Stimulated activated CD8-positive, alpha-beta memory T cell treated with anti-CD3 and anti-CD28 coated beads, Interleukin-4, amount 100 ng/mL, for 4 hours (primary cell): ENCODE measurements at regions not wholly inside any gene's neighbourhood (a gene's known extent, or its start where the extent isn't known, plus 50 kb on each side); places are given as distances from the start of the nearest gene placed in this dataset.
"Not testable (repeated sequence)": the region's sequence is repeated elsewhere in the genome, so short reads cannot be mapped to it uniquely, and the experiment has no call there.

ENCODE experiments used
- DNase-seq, 2 donors: peaks; one replicate each; pipeline ENCODE4 v3.0.0-alpha.2; 2020; ENCODE audit warnings: low read depth in 2 of 2, low spot score in 1 of 2

DNA sequence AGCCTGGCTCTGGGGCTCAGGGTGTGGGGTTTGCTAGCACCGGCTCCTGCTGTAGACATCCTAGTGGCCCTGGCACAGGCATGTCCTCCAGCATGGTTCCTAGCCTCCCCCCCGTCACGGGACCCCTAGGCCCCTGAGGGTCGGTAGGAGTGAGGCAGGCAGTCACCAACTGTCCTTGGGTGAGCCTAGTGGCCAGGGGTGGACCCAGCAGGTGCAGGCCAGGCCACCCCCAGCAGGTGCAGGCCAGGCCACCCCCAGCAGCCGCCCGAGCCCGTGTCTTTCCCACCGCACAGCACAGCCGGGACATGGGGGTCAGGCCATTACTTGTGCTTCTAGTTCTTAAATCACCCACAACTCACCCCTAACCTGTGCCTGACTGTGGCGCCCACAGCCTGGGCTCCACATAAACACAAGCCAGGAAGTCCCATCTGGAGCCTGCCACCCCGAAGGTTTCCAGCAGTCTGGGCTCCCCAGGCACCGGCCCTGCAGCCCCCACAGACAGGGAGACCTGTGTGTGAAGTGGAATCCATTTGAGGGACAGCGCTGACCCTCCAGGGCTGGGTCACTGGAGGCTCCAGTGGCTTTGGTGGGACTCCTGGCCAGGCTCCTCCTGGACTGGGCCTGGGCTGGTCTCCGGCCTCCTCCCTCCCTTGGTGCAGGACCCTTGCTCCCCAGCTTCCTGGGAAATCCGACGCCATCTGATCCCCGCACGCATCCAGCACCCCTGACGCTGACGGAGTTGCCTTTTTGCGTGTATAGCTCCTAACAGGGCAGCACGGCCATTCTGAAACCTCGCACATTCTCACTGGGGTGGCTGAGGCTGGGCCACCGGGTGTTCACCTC, 114.1 kb upstream of the LPCAT1 start:
- no peak for DNase-seq

DNA sequence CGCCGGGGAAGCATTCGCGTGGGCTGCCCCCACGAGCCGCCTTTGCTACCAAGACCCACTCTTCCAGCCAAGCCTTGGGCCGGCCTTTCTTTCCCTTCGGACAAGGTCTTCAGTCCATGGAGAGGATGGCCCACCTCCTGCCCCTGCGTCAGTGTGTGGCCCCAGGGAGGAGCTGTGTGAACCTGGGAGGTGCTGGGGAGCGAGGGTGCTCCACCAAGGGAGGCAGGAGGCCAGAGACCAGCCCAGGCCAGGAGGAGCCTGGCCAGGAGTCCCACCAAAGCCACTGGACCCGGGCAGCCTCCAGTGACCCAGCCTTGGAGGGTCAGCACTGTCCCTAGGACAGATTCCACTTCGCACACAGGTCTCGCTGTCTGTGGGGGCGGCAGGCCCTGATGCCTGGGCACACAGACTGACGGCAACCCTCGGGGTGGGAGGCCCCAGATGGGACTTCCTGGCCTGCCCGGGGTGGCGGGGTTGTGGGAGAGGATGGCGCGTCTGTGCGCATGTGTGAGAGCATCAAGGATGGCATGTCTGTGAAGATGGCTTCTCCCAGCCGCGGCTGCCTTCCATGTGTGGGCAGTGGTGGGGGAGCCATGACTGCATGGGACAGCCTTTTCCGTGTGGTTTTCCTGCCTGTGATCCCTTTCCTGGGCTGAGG, 113.3 kb upstream of the LPCAT1 start:
- no peak for DNase-seq

DNA sequence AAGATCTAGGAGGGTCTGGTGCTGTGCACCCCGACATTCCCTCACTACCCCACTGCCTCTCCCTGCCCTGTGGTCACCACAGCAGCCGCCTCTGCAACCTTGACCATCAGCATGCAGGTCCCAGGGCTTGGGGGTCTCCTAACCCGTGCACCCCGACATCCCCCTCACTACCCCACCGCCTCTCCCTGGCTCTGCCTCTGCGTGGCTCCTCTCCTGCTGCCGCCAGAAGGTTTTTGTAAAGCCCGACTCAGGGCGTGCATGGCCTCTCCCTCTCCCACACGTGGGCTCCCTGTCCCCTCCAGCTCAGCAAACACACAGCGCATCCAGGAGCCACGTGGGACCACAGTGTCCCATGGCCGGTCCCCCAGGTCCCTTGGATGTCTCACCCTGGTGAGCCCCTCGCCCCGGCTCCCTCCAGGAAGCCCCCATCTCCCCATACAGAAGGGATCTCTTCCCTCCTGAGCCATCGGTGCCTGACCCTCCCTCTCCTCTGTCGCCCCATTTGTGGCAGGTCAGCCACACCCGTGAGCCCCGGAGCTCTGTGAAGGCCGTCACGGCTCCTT, 112.5 kb upstream of the LPCAT1 start:
- not testable (repeated sequence) for DNase-seq

DNA sequence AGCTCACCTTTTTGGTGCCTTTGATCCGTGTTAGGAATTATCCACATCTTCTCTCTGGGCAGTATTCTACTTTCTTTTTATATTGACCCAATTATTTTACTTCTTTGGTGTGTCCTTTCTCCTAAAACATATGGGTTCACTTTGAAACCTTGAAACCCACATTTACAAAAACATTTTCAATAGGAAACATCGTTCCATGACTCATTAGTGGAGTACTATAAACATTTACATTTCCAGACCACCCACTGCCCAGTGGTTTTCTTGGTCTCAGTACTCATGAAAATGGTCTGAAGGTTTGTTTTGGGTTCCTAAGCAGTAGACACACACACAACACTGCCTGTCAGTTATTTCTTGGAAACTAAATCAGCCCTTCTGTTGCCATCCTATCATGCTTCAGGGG, 111.7 kb upstream of the LPCAT1 start:
- not testable (repeated sequence) for DNase-seq

DNA sequence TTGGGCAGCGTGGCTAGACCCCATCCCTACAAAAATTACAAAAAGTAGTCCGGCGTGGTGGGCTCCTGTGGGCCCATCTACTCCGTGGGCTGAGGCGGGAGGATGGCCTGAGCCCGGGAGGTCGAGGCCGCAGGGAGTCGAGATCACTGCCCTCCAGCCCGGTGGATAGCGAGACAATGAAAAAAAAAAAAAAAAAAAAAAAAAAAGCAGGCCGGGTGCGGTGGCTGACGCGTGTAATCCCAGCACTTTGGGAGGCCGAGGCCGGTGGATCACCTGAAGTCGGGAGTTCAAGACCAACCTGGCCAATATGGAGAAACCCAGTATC, 110.5 kb upstream of the LPCAT1 start:
- DNase-seq, result no peak

DNA sequence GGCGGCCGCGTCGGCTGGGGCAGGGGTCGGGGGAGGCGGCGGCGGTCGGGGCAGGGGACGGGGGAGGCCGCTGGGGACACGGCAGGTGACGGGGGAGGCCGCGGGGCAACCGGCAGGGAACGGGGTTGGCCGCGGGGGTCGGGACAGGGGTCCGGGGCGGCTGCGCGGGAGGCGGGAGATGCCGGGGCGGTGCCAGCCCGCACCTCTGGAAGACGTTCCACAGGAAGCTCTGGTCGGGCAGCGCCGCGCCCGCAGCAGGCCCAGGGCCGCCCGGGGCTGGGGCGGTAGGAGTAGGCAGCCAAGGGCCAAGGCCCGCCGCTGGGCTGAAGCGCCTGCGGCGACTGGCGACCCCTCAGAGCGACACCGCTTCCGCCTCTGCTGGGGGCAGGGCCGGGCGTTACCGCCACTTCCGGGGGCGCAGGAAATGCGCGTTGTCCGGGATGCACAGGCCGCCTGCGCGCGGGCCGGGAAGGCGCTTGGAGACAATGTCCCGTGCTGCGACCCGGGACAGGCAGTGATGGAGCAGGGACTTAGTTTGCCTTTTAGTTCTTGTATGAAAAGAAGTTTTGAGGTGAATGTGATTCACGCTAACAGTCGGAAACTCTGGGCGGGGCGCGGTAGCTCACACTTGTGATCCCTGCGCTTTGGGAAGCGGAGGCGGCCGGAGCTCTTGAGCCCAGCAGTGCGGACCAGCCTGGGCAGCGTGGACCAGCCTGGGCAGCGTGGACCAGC, 110.0 kb upstream of the LPCAT1 start:
- DNase-seq, result peak; percentile 42 to 61

DNA sequence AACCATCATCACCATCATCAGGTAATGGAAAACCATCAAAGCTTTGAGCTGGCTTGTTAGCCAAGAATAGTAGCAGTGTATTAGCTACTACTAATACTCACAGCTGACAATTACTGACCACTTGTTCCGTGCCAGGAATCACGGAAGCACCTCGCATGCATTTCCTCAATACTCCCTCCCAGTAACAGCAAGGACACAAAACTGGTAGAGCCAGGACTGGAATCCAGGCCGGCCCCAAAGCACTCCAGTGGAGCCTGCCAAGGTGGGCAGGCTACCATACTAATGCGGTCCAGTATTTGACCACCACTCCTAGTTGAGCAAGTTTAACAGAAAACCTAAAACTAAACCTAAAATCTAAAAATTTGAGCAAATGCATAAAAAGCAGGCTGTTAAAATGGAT, 107.2 kb upstream of the LPCAT1 start:
- DNase-seq, result not testable (repeated sequence)

DNA sequence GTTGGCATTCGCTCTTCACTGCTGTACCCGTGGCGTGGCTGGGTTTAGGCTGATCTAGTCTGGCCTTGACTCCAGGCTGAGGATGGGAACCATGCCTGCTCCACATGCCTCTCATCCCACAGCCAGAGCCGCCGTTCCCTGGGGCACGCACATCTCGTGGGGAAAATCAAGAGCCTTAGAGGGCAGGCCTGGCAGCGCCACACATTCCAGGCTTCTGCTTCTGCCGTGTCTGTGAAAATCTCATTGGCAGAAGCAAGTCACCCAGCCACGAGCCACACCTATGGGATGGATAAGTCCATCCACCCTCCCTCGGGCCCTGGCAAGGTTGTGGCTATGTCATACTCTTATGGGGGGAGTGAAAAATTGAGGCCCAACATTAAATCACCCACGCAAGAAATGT, 102.6 kb upstream of the LPCAT1 start:
- DNase-seq, result not testable (repeated sequence)

DNA sequence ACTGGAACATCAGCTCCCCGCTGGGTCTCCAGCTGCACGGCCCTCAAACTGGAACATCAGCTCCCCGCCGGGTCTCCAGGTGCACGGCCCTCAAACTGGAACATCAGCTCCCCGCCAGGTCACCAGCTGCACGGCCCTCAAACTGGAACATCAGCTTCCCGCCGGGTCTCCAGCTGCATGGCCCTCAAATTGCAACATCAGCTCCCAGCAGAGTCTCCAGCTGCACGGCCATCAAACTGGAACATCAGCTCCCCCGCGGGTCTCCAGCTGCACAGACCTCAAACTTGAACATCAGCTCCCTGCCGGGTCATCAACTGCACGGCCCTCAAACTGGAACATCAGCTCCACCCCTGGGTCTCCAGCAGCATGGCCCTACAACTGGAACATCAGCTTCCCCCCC, 95.8 kb upstream of the LPCAT1 start:
- not testable (repeated sequence) for DNase-seq

DNA sequence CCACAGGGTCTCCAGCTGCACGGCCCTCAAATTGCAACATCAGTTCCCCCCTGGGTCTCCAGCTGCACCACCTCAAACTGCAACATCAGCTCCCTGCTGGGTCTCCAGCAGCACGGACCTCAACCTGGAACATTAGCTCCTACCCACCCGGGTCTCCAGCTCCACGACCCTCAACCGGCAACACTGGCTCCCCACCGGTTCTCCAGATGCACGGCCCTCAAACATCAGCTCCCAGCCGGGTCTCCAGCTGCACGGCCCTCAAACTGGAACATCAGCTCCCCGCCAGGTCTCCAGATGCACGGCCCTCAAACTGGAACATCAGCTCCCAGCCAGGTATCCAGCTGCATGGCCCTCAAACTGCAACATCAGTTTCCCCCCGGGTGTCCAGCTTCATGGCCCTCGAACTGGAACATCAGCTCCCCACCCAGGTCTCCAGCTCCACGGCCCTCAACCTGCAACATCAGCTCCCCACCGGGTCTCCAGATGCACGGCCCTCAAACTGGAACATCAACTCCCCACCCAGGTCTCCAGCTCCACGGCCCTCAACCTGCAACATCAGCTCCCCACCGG, 94.6 kb upstream of the LPCAT1 start:
- DNase-seq, result not testable (repeated sequence)

DNA sequence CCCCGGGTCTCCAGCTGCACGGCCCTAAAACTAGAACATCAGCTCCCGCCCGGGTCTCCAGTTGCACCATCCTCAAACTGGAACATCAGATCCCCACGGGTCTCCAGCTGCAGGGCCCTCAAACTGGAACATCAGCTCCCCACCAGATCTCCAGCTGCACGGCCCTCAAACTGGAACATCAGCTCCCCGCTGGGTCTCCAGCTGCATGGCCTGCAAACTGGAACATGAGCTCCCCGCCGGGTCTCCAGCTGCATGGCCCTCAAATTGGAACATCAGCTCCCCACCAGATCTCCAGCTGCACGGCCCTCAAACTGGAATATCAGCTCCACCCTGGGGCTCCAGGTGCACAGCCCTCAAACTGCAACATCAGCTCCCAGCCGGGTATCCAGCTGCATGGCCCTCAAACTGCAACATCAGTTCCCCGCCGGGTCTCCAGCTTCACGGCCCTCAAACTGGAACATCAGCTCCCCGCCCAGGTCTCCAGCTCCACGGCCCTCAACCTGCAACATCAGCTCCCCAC, 93.5 kb upstream of the LPCAT1 start:
- not testable (repeated sequence) for DNase-seq

DNA sequence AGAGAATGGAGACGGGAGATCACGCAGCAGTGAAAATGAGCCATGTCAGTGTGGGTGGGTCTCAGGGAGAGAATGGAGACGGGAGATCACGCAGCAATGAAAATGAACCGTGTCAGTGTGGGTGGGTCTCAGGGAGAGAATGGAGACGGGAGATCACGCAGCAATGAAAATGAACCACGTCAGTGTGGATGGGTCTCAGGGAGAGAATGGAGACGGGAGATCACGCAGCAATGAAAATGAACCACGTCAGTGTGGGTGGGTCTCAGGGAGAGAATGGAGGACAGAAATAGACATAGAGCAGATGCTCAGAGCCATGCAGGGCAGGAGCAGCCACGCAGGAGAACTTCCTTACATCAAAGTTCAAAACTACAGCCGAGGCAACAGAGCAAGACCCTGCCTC, 89.8 kb upstream of the LPCAT1 start:
- DNase-seq, result not testable (repeated sequence)

DNA sequence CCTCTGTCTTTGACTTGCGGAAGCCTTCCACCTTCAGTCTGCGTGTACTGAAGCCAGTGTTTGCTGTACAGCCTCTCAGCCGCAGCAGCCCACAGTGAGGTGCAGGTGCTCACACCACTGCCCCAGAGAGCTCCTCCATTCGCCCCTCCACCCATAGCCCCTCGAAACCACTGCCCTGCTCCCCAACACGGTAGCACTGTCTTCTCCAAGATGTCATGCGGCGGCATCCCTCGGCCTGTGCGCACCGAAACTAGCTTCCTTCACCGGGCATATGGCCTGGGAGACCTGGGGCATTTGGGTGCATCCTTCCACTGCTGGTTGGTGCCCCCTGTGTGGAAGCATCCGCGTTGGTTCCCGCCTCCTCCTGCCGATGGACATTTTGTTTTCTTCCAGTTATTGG, 86.8 kb upstream of the LPCAT1 start:
- DNase-seq, result not testable (repeated sequence)

DNA sequence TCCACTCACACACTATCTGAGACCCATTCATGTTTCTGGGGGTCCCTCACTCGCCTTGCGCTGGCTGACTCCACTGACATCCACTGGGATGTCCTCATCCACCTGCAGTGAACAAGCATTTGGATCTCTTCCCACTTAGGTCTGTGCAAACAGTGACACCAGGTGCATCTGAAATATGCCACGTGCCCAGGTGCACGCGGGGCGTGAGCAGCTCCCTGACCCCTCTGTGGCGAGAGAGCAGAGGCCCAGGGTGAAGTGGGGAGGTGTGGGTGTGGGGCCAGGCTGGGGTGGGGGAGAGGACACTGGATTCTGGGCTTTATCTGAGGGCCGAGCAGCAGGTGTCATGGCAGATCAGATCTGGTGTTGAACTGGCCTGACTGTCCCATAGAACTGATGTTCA, 85.4 kb upstream of the LPCAT1 start:
- not testable (repeated sequence) for DNase-seq

DNA sequence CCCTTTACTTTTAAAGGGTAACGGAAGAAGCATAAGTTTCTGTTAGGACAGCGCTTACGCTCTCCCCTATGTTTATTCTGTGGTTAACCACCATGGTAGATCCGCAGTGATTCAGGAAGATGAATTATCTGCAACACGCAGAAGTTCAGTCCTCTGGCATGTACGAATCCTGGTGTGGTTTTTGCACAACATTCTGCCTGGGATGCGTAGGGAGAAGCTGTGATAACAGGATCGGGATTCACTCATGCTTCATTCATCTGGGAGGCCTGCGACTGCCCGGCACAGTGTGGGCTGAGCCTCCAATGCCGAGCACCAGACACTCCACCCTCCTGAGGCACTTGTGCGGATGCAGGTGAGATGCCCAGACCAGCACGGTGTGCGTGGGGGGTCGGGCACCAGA, 84.6 kb upstream of the LPCAT1 start:
- not testable (repeated sequence) for DNase-seq

DNA sequence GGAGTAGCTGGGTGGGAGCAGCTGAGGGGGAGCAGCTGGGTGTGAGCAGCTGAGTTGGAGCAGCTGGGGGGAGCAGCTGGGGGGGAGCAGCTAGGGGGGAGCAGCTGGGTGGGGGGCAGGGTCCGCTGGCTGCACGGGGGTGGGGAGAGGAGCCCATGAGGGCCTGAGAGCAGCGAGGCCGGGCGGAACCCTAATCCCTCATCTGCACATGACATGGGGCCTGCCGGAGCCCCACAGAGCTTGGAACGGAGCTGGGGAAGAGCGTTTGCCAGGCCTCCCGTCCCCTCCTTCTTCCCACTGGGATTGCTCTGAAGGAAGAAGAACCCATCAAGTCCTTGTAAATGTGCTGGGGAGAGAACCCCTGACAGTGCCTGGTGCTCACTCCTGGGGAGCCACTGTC, 83.2 kb upstream of the LPCAT1 start:
- not testable (repeated sequence) for DNase-seq

DNA sequence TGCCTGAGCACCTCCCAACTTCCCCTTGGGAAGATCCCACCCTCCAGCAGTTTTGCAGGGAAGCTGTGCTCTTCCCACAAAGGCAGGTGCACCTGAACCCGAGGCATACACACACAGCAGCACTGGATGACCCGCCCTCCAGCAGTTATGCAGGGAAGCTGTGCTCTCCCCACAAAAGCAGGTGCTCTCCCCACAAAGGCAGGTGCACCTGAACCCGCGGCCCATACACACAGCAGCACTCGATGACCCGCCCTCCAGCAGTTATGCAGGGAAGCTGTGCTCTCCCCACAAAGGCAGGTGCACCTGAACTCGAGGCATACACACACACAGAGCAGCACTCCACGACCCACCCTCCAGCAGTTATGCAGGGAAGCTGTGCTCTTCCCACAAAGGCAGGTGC, 80.2 kb upstream of the LPCAT1 start:
- not testable (repeated sequence) for DNase-seq

DNA sequence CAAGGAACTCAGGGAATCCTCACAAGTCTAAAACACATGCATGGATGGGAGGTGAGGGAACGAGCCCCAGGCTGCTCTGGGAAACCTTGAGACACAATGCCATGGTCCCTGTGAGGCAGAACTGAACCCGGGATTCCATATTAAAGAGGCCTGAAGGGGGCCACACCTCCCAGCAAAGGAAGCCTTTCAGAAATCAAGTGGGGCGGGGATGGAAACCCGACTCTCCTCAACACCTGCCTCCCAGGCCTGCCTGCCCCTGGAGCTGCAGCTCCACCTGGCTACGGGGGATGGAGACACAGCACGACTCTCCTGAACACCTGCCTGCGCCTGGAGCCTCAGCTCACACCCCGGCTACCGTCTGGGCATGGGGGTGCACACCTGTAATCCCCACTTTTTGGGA, 77.8 kb upstream of the LPCAT1 start:
- DNase-seq, result not testable (repeated sequence)

DNA sequence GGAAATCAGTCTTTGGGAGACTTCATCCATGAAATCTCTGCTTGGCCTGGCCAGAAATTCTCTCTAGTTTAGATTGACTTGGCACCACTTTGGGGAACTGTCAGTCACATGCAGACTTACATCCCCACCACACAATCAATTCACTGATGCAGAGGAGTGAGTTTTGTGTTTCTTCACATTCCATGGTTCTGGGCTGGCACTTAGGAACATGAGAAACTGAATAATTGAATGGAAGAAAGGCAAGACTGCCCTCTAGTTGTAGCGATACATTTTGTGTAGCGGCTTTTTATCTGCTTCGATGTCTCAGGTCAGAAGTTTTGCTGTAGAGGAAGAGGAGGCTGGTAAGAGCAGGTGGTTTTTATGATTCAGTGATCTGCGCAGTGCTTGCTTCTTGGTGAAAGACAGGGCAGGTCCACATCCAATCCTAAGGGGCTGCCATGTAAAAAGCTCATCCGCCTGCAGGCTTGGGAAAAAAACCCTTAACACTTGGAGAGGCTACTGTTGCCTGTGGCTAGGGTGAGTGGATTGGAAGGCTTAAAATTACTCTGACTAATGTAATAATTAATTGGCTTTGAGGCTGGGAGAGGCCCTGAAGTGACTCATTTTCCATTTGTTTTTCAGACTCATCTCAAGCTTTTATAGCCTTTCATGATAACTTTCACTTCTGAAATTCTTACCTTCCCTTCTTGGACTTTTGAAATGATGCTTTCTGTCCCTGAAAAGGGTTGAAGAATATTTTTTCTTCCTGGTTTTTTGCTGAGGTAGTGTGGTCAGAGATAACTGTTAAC, 75.4 kb upstream of the LPCAT1 start:
- DNase-seq, result not testable (repeated sequence)

DNA sequence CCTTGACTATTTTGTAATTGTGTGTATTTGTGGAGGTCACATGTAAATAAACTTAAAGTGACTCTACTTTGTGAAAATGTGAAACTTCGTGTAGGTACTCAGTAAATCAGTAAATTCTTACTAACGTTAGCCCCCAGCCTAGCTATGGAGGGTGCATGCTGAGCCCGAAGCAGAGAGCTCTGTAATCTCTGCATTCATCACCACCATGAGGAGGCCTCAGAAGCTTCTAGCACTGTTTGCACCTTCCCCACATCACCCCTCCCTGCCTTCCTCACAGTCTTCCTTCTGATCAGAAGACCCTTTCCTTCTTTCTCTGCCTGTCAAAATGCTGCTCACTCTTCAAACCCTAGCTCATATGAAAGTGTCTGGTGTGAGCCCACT, 73.3 kb upstream of the LPCAT1 start:
- not testable (repeated sequence) for DNase-seq
